Upper lobe of left lung (tissue), 6 donors: ENCODE measurements at regions not wholly inside any gene's neighbourhood (a gene's known extent, or its start where the extent isn't known, plus 50 kb on each side); places are given as distances from the start of the nearest gene placed in this dataset.
"Not testable (repeated sequence)": the region's sequence is repeated elsewhere in the genome, so short reads cannot be mapped to it uniquely, and the experiment has no call there.

Experiments used
- ATAC-seq, 2 donors: fragments of 200-7000 bp; cut with Tn5 transposase; one replicate each; pipeline ENCODE4 v1.9.1; 2022; ENCODE audit warnings: mild to moderate bottlenecking in 2 of 2, moderate library complexity in 2 of 2; ENCODE audit not compliant: low FRiP score in 2 of 2
- DNase-seq, 2 donors: peaks; one replicate each; pipeline ENCODE4 v3.0.0-alpha.2; 2019 to 2020
- H3K27ac ChIP-seq, 4 donors: fragments of 200-600 bp; sonication (generic); one replicate each; pipeline ENCODE4 v1.5.1; 2016 to 2019
- H3K27me3 ChIP-seq, 4 donors: fragments of 200-600 bp; sonication (generic); one replicate each; pipeline ENCODE4 v1.5.1; 2017 to 2019
- H3K36me3 ChIP-seq, 4 donors: fragments of 200-600 bp; sonication (generic); one replicate each; pipeline ENCODE4 v1.5.1; 2016 to 2019
- H3K4me1 ChIP-seq, 4 donors: fragments of 200-600 bp; sonication (generic); one replicate each; pipeline ENCODE4 v1.5.1; 2018 to 2019
- H3K4me3 ChIP-seq, 4 donors: fragments of 200-600 bp; sonication (generic); one replicate each; pipeline ENCODE4 v1.5.1; 2017 to 2019; ENCODE audit warnings: mild to moderate bottlenecking in 2 of 4, moderate library complexity in 1 of 4
- H3K9me3 ChIP-seq, 4 donors: fragments of 200-600 bp; sonication (generic); one replicate each; pipeline ENCODE4 v1.5.1; 2018 to 2019
- CTCF ChIP-seq, 6 experiments: fragments of 450-650 bp in 4 of 6; fragments of 200-600 bp in 2 of 6; sonication (generic) in 2 of 6; IDR thresholded peaks; one replicate each; pipeline ENCODE4 v1.5.1; 2016 to 2019; ENCODE audit warnings: antibody characterized with exemption in 6 of 6
- EP300 ChIP-seq, 4 donors: sonication (generic); formaldehyde crosslinking; IDR thresholded peaks; one replicate each; pipeline ENCODE4 v1.5.1; 2017; ENCODE audit warnings: antibody characterized with exemption in 4 of 4, control low read depth in 2 of 4
- POLR2A ChIP-seq, 4 donors: fragments of 450-650 bp; IDR thresholded peaks; one replicate each; pipeline ENCODE4 v1.5.1; 2016 to 2017; ENCODE audit warnings: antibody characterized with exemption in 4 of 4, mild to moderate bottlenecking in 2 of 4
- POLR2AphosphoS5 ChIP-seq, 2 donors: sonication (generic); formaldehyde crosslinking; IDR thresholded peaks; one replicate each; pipeline ENCODE4 v1.5.1; 2017; ENCODE audit warnings: antibody characterized with exemption in 2 of 2
- WGBS, 2 donors: methylation state at CpG; one replicate each; pipeline ENCODE4 v1.1.5; 2017 to 2018; 5-methylcytosine and 5-hydroxymethylcytosine counted together
- donor health status: DM: no; HTN: no; CAD: no; lungs with moderate emphysema.
- donor health status: DM: no; HTN: yes; CAD: no; lungs with severe emphysema.

DNA sequence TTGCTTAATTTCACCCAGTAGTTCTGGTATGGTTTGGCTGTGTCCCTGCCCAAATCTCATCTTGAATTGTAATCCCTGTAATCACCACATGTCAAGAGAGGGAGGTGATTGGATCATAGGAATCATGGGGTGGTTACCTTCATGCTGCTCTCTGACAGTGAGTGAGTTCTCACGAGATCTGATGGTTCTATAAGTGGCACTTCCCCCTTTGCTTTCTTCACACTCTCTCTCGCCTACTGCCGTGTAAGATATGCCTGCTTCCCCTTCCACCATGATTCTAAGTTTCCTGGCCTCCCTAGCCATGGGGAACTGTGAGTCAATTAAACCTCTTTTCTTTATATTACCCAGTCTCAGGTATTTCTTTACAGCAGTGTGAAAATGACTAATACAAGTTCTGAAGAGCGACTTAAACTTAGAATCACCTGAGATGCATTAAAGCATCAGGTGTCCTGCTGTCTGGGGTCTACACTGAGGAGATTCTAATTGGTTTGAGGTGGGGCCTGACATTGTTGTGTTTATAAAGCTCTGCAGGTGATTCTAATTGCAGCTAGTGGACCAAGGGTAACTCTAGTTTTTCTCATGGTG, 82.1 kb upstream of the DTNBP1 start:
- Histone ChIP-seq H3K4me3 (no peak overlapping the region), H3K9me3 (no peaks in the 10 kb centered on the region), H3K4me1 (no peaks in the 10 kb centered on the region), H3K36me3 (no peaks in the 10 kb centered on the region), H3K27me3 (no peaks in the 10 kb centered on the region), H3K27ac (no peak overlapping the region)
- WGBS, 2 donors = 58 to 68% methylated on average over 4 of the region's 4 CpGs
- DNase-seq (no peak), ATAC-seq (no peak)
- no peak for TF ChIP-seq CTCF (IDR thresholded peaks at IDR 0.05)
- TF ChIP-seq POLR2A (IDR thresholded peaks at IDR 0.05) = no peak
- TF ChIP-seq EP300 (IDR thresholded peaks at IDR 0.05) = no peak
- no peak for TF ChIP-seq POLR2AphosphoS5 (IDR thresholded peaks at IDR 0.05)

DNA sequence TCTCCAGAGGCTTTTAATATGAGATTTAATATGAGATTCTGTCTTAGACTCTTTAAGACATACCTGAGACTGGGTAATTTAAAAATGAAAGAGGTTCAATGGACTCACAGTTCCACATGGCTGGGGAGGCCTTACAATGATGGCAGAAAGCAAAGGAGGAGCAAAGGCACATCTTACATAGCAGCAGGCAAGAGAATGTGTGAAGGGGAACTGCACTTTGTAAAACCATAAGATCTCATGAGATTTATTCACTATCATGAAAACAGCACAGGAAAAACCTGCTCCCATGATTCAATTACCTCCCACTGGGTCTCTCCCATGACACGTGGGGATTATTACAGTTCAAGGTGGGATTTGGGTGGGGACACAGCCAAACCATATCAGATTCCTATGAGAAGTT, 79.2 kb upstream of the DTNBP1 start:
- H3K4me3 ChIP-seq, H3K4me1 ChIP-seq, H3K27me3 ChIP-seq, H3K36me3 ChIP-seq, H3K27ac ChIP-seq, H3K9me3 ChIP-seq, ATAC-seq, DNase-seq: not testable (repeated sequence)
- WGBS, 2 donors = 59 to 80% methylated on average over 1 of the region's 1 CpG

DNA sequence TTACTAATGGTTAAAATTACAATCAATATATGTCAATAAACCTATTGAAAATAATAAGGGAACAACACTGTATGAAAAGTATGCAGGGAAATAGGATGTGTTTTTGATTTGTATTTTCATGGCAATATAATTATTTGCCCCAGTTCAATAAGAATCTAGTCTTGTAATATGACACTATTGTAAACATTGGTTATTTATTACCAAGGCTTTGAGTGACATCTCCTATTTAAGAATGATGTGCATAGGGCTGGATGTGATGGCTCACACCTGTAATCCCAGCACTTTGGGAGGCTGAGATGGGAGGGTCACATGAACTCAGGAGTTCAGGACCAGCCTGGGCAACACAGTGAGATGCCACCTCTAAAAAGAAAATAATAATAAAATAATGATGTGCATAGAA, 78.6 kb upstream of the DTNBP1 start:
- Histone ChIP-seq H3K9me3 (no peaks in the 10 kb centered on the region), H3K4me1 (no peaks in the 10 kb centered on the region), H3K27me3 (no peaks in the 10 kb centered on the region), H3K36me3 (no peaks in the 10 kb centered on the region), H3K4me3 (no peak overlapping the region), H3K27ac (no peak overlapping the region)
- DNase-seq (no peak), ATAC-seq (no peak)
- TF ChIP-seq POLR2A (IDR thresholded peaks at IDR 0.05) = no peak
- no peak for TF ChIP-seq CTCF (IDR thresholded peaks at IDR 0.05)
- TF ChIP-seq POLR2AphosphoS5 (IDR thresholded peaks at IDR 0.05) = no peak
- TF ChIP-seq EP300 (IDR thresholded peaks at IDR 0.05) = no peak

DNA sequence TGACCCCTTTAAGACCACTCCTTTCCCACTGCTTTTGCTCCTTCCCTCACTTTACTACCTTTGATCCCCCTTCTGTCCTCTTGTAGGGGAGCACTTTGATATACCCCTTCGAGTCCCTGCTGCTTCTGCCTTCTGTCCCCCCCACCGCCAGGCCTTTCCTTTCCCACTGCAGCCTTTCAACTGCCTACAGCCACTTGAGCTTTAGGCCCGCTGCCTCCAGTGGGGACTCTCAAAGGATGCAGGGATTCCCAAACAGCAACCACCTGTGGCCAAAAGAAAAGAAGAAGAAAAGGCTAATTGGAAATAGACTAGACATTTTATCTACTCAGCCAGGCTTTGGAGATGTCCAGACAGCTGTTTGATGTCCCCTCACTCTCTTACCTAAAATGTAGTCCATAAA, 77.0 kb upstream of the DTNBP1 start:
- Histone ChIP-seq H3K4me1 (no peaks in the 10 kb centered on the region), H3K4me3 (no peak overlapping the region), H3K27me3 (no peaks in the 10 kb centered on the region), H3K9me3 (no peaks in the 10 kb centered on the region), H3K27ac (no peak overlapping the region), H3K36me3 (no peaks in the 10 kb centered on the region)
- no peak for TF ChIP-seq EP300 (IDR thresholded peaks at IDR 0.05)
- TF ChIP-seq POLR2AphosphoS5 (IDR thresholded peaks at IDR 0.05) = no peak
- TF ChIP-seq POLR2A (IDR thresholded peaks at IDR 0.05) = no peak
- ATAC-seq (no peak), DNase-seq (no peak)
- WGBS, 2 donors = 87 to 89% methylated on average over 3 of the region's 3 CpGs

DNA sequence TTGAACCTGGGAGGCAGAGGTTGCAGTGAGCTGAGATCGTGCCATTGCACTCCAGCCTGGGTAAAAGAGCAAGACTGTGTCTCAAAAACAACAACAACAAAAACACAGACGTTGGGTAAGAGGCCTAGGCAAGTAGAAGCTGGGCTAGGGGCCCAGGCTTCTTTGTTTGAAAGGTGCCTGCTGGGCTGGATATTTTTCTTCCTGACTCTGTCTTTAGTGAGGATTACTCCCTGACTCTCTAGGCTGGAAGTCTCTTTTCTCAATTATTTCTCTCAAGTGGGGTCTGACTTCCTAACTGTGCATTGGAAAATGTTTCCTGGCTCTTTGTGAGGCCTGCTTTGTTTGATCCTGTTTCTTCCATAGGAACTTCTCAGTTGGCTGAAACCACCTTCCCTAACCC, 76.5 kb upstream of the DTNBP1 start:
- no peak for TF ChIP-seq EP300 (IDR thresholded peaks at IDR 0.05)
- no peak for TF ChIP-seq CTCF (IDR thresholded peaks at IDR 0.05)
- TF ChIP-seq POLR2A (IDR thresholded peaks at IDR 0.05) = no peak
- TF ChIP-seq POLR2AphosphoS5 (IDR thresholded peaks at IDR 0.05) = no peak
- 68 to 74% methylated on average over 2 of the region's 2 CpGs for WGBS, 2 donors
- ATAC-seq = no peak

GRCh38 chr6:15738195-15738594, 75.4 kb upstream of the DTNBP1 start:
- not testable (repeated sequence) for H3K27me3 ChIP-seq, H3K9me3 ChIP-seq, H3K27ac ChIP-seq, H3K4me3 ChIP-seq, ATAC-seq, H3K36me3 ChIP-seq, H3K4me1 ChIP-seq, DNase-seq
- WGBS, 2 donors = 84 to 94% methylated on average over 8 of the region's 8 CpGs

More for the DNA sequence above, 76.5 kb upstream of the DTNBP1 start:
- Histone ChIP-seq H3K4me1 (no peaks in the 10 kb centered on the region), H3K27ac (no peak overlapping the region), H3K27me3 (no peaks in the 10 kb centered on the region), H3K36me3 (no peaks in the 10 kb centered on the region), H3K9me3 (no peaks in the 10 kb centered on the region), H3K4me3 (no peak overlapping the region)
- DNase-seq = no peak
